ENCODE measurements at regions not wholly inside any gene's neighbourhood (a gene's known extent, or its start where the extent isn't known, plus 50 kb on each side); places are given as distances from the start of the nearest gene placed in this dataset.

GRCh38 chr19:30783936-30784335, 411.8 kb downstream of the ZNF536 start:
- TF ChIP-seq RAD21 (conservative IDR thresholded peaks at IDR 0.05): no peak
- no peak for TF ChIP-seq CTCF (IDR thresholded peaks at IDR 0.05; ENCODE audit: poor library complexity, severe bottlenecking)
- TF ChIP-seq EZH2 (IDR thresholded peaks at IDR 0.05; ENCODE audit: borderline replicate concordance, insufficient read depth, low read length, poor library complexity, severe bottlenecking): no peak
- TF ChIP-seq, protein P1, sequence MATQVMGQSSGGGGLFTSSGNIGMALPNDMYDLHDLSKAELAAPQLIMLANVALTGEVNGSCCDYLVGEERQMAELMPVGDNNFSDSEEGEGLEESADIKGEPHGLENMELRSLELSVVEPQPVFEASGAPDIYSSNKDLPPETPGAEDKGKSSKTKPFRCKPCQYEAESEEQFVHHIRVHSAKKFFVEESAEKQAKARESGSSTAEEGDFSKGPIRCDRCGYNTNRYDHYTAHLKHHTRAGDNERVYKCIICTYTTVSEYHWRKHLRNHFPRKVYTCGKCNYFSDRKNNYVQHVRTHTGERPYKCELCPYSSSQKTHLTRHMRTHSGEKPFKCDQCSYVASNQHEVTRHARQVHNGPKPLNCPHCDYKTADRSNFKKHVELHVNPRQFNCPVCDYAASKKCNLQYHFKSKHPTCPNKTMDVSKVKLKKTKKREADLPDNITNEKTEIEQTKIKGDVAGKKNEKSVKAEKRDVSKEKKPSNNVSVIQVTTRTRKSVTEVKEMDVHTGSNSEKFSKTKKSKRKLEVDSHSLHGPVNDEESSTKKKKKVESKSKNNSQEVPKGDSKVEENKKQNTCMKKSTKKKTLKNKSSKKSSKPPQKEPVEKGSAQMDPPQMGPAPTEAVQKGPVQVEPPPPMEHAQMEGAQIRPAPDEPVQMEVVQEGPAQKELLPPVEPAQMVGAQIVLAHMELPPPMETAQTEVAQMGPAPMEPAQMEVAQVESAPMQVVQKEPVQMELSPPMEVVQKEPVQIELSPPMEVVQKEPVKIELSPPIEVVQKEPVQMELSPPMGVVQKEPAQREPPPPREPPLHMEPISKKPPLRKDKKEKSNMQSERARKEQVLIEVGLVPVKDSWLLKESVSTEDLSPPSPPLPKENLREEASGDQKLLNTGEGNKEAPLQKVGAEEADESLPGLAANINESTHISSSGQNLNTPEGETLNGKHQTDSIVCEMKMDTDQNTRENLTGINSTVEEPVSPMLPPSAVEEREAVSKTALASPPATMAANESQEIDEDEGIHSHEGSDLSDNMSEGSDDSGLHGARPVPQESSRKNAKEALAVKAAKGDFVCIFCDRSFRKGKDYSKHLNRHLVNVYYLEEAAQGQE (IDR thresholded peaks at IDR 0.05; ENCODE audit: borderline replicate concordance): no peak
- TF ChIP-seq POLR2AphosphoS5 (IDR thresholded peaks at IDR 0.05): no peak

All from neural cell (in vitro differentiated cells).